ENCODE measurements at regions not wholly inside any gene's neighbourhood (a gene's known extent, or its start where the extent isn't known, plus 50 kb on each side); places are given as distances from the start of the nearest gene placed in this dataset.

DNA sequence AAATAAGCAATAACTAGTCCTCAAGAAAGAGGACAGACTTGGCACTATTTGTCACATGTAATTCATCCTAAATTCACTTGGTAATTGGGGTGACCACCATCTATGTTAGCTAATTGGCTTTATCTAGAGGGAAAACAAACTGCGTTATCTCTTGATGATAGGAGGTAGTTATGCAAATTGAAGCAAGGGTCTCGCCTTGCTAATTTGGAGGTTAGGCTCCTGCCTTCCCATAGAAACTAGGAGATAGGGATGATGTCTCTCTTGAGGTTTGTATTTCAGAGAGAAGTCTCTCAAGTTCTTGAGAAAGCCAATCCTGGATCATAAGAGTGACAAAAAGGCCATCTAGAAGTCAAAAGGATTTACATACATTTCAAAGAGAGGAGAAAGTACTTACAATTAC lies 179.9 kb downstream of the SLITRK6 start (continued):
- TF ChIP-seq CBX3 (IDR thresholded peaks at IDR 0.05; ENCODE audit: low read depth) (no peak), EZH2 (IDR thresholded peaks at IDR 0.05) (no peak), CTCF (IDR thresholded peaks at IDR 0.05 in 2 of 3, conservative IDR thresholded peaks at IDR 0.05 in 1 of 3; ENCODE audit: borderline replicate concordance in 1 of 3, insufficient read depth in 1 of 3, low read depth in 2 of 3, low read length in 2 of 3) (no peak)
- TF ChIP-seq, protein P1, sequence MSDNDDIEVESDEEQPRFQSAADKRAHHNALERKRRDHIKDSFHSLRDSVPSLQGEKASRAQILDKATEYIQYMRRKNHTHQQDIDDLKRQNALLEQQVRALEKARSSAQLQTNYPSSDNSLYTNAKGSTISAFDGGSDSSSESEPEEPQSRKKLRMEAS (IDR thresholded peaks at IDR 0.05): no peak

DNA sequence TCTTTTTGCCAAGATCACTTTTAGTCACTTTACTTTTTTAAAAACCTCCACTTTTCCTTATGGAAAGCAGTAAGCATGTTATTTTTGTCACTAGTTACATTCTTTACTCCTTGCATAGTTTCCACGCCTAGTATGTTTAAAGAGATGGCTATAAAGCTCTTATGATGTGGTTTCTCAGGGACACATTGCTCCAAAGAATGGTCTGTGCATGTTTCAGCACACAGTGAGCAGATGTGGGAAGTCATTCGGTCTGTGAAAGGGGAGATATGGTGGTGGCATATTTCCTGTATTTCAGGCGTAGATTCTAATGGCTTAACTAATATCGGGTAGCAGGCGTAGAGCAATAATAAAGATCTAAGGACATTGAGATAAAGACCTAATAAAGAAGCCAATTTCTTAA lies 180.7 kb downstream of the SLITRK6 start:
- Histone ChIP-seq H3K9ac (ENCODE audit: low read length) (no peak overlapping the region), H3K4me2 (ENCODE audit: low read length) (no peak overlapping the region), H3K36me3 (ENCODE audit: control insufficient read depth in 1 of 2, insufficient read depth in 2 of 2, low read length in 2 of 2) (no peaks in the 10 kb centered on the region), H2AFZ (ENCODE audit: low read depth, low read length, poor library complexity, severe bottlenecking) (no peak overlapping the region), H3K9me3 (ENCODE audit: control insufficient read depth in 1 of 2, insufficient read depth in 1 of 2, low read depth in 1 of 2, low read length in 2 of 2) (no peaks in the 10 kb centered on the region), H3K4me3 (replicated peaks in 1 of 2; ENCODE audit: low read depth in 1 of 2, low read length in 2 of 2) (no peak overlapping the region), H3K27ac (ENCODE audit: low read depth, low read length) (no peak overlapping the region), H4K20me1 (ENCODE audit: insufficient read depth) (no peaks in the 10 kb centered on the region), H3K27me3 (ENCODE audit: insufficient read depth, low read length) (no peaks in the 10 kb centered on the region), H3K4me1 (ENCODE audit: control insufficient read depth in 1 of 2, insufficient read depth in 2 of 2, low read length in 2 of 2) (no peaks in the 10 kb centered on the region), H3K9me2 (ENCODE audit: insufficient read depth) (no peaks in the 10 kb centered on the region), H3K79me2 (ENCODE audit: insufficient read depth, low read length) (no peaks in the 10 kb centered on the region)
- ATAC-seq (no peak), DNase-seq (ENCODE audit: low read depth, low spot score) (no peak)
- no TSS peak for BruUV-seq (replicated peaks)
- TF ChIP-seq ATF3 (IDR thresholded peaks at IDR 0.05): no peak
- intact Hi-C loops (cut with micrococcal nuclease): no loop called here
- POLR2A ChIA-PET: no interaction called here
- RAD21 ChIA-PET (ENCODE audit: low non-redundant PET in 1 of 2, low total read pairs in 2 of 2, uncharacterized antibody in 2 of 2, unreplicated experiment in 2 of 2): no interaction called here
- CTCF ChIA-PET: no interaction called here

DNA sequence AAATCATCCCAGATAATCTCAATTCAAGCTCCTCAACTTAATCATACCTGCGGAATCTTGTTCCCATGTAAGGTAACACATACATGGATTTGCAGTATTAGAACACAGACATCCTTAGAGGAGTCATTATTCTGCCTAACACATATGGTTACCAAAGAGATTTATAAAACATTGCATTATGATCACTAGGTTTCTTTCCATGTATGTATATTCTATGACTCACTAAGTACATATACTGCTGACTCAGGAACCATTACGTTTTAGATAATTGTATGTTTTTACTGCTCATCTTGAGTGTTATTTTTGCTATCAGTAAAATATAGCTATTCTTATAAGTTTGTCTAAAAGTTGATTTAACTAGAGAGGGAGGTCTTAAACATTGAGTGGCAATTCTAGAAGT lies 182.9 kb downstream of the SLITRK6 start:
- Histone ChIP-seq H3K36me3 (ENCODE audit: control insufficient read depth in 1 of 2, insufficient read depth in 2 of 2, low read length in 2 of 2) (no peaks in the 10 kb centered on the region), H3K4me2 (ENCODE audit: low read length) (no peak overlapping the region), H3K4me3 (replicated peaks in 1 of 2; ENCODE audit: low read depth in 1 of 2, low read length in 2 of 2) (no peak overlapping the region), H2AFZ (ENCODE audit: low read depth, low read length, poor library complexity, severe bottlenecking) (no peak overlapping the region), H3K9ac (ENCODE audit: low read length) (no peak overlapping the region), H3K9me3 (ENCODE audit: control insufficient read depth in 1 of 2, insufficient read depth in 1 of 2, low read depth in 1 of 2, low read length in 2 of 2) (no peaks in the 10 kb centered on the region), H4K20me1 (ENCODE audit: insufficient read depth) (no peaks in the 10 kb centered on the region), H3K79me2 (ENCODE audit: insufficient read depth, low read length) (no peaks in the 10 kb centered on the region), H3K9me2 (ENCODE audit: insufficient read depth) (no peaks in the 10 kb centered on the region), H3K27ac (ENCODE audit: low read depth, low read length) (no peak overlapping the region), H3K27me3 (ENCODE audit: insufficient read depth, low read length) (no peaks in the 10 kb centered on the region), H3K4me1 (ENCODE audit: control insufficient read depth in 1 of 2, insufficient read depth in 2 of 2, low read length in 2 of 2) (no peaks in the 10 kb centered on the region)
- BruUV-seq (replicated peaks): no TSS peak
- POLR2A ChIA-PET: no interaction called here
- RAD21 ChIA-PET (ENCODE audit: low non-redundant PET in 1 of 2, low total read pairs in 2 of 2, uncharacterized antibody in 2 of 2, unreplicated experiment in 2 of 2): no interaction called here
- DNase-seq (ENCODE audit: low read depth, low spot score): no peak
- ATAC-seq: no peak
- CTCF ChIA-PET: no interaction called here
- intact Hi-C loops (cut with micrococcal nuclease): no loop called here
- TF ChIP-seq EGR1 (IDR thresholded peaks at IDR 0.05; ENCODE audit: low read depth): no peak
- no peak for TF ChIP-seq TCF7L2 (IDR thresholded peaks at IDR 0.05; ENCODE audit: borderline replicate concordance, extremely low read depth, insufficient read depth, insufficient read length)
- TF ChIP-seq ELF1 (IDR thresholded peaks at IDR 0.05; ENCODE audit: borderline replicate concordance, low read depth): no peak
- no peak for TF ChIP-seq ZNF274 (IDR thresholded peaks at IDR 0.05; ENCODE audit: low read depth, low read length)
- TF ChIP-seq, protein P1 (IDR thresholded peaks at IDR 0.05): no peak
- no peak for TF ChIP-seq FOSL1 (IDR thresholded peaks at IDR 0.05; ENCODE audit: low read depth)
- TF ChIP-seq ATF3 (IDR thresholded peaks at IDR 0.05): no peak
- TF ChIP-seq JUND (IDR thresholded peaks at IDR 0.05): no peak
- TF ChIP-seq POLR2AphosphoS5 (IDR thresholded peaks at IDR 0.05; ENCODE audit: low read depth, low read length): no peak
- no peak for TF ChIP-seq POLR2A (IDR thresholded peaks at IDR 0.05; ENCODE audit: borderline replicate concordance, extremely low read depth, insufficient read depth, insufficient read length)
- no peak for TF ChIP-seq SIN3A (IDR thresholded peaks at IDR 0.05; ENCODE audit: low read depth)
- no peak for TF ChIP-seq ZFX (IDR thresholded peaks at IDR 0.05)
- TF ChIP-seq CBX3 (IDR thresholded peaks at IDR 0.05; ENCODE audit: low read depth): no peak

Data from HCT116 (cell line).